Endothelial cell (in vitro differentiated cells): ENCODE measurements at regions not wholly inside any gene's neighbourhood (a gene's known extent, or its start where the extent isn't known, plus 50 kb on each side); places are given as distances from the start of the nearest gene placed in this dataset.

Experiments used
- DNase-seq: peaks from one replicate; pipeline ENCODE4 v3.0.0; 2021; ENCODE audit warnings: low spot score
- H3K27ac Mint-ChIP-seq: one replicate; pipeline ENCODE4 v1.8.0; 2021; ENCODE audit warnings: mixed read lengths, inconsistent platforms; ENCODE audit not compliant: unreplicated experiment
- H3K27me3 Mint-ChIP-seq: one replicate; pipeline ENCODE4 v1.8.0; 2021; ENCODE audit warnings: mild to moderate bottlenecking, moderate library complexity, mixed read lengths, inconsistent platforms; ENCODE audit not compliant: unreplicated experiment
- H3K36me3 Mint-ChIP-seq: one replicate; pipeline ENCODE4 v1.8.0; 2021; ENCODE audit warnings: mild to moderate bottlenecking, low read depth, mixed read lengths, inconsistent platforms; ENCODE audit not compliant: unreplicated experiment
- H3K4me1 Mint-ChIP-seq: one replicate; pipeline ENCODE4 v1.8.0; 2021; ENCODE audit warnings: mild to moderate bottlenecking, mixed read lengths, inconsistent platforms; ENCODE audit not compliant: unreplicated experiment
- H3K4me3 Mint-ChIP-seq: one replicate; pipeline ENCODE4 v1.8.0; 2021; ENCODE audit warnings: mild to moderate bottlenecking, mixed read lengths, inconsistent platforms; ENCODE audit not compliant: unreplicated experiment
- H3K9me3 Mint-ChIP-seq: one replicate; pipeline ENCODE4 v1.8.0; 2021; ENCODE audit warnings: mixed read lengths, inconsistent platforms; ENCODE audit not compliant: unreplicated experiment
- TF ChIP-seq, protein P1 (sequence below): fragments of 200-600 bp; sonication (generic); IDR thresholded peaks from one replicate; pipeline ENCODE4 v1.5.0; 2021; ENCODE audit warnings: antibody characterized with exemption; ENCODE audit not compliant: unreplicated experiment

DNA sequence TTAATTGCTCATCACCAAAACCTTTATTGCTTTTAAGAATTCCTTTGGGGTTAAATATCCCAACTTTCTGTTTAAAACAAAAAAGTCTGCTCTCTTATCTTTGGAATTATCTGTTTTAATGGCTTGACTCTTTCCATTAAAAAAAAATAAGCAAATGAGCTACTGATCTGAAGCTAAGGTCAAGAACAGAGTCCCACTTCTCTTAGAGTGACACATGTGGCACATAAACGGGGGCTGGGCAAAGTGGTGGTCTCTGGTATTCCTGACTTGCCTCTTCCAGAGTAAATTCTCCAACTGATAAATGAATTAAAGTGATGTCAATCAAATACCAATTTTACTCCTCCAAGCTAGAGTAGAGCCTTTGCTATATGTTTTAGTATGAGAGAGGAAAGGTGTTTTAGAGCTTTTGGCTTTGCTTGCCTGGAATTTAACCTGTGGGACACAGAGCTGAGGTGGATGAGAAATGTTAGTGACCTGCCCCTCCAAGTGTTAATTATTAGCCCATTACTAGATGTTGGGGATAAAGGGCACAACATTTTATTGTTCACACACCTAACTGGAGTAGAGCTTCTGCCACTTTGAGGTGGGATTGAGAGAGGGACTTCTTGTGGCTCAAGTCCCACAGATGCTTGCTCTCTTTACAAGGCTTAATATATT, 864.0 kb downstream of the LRRIQ3 start:
- no peak overlapping the region for H3K27ac Mint-ChIP-seq
- no peak overlapping the region for H3K4me3 Mint-ChIP-seq
- H3K36me3 Mint-ChIP-seq = no peaks in the 10 kb centered on the region
- TF ChIP-seq, protein P1, sequence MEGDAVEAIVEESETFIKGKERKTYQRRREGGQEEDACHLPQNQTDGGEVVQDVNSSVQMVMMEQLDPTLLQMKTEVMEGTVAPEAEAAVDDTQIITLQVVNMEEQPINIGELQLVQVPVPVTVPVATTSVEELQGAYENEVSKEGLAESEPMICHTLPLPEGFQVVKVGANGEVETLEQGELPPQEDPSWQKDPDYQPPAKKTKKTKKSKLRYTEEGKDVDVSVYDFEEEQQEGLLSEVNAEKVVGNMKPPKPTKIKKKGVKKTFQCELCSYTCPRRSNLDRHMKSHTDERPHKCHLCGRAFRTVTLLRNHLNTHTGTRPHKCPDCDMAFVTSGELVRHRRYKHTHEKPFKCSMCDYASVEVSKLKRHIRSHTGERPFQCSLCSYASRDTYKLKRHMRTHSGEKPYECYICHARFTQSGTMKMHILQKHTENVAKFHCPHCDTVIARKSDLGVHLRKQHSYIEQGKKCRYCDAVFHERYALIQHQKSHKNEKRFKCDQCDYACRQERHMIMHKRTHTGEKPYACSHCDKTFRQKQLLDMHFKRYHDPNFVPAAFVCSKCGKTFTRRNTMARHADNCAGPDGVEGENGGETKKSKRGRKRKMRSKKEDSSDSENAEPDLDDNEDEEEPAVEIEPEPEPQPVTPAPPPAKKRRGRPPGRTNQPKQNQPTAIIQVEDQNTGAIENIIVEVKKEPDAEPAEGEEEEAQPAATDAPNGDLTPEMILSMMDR = no peak
- H3K9me3 Mint-ChIP-seq = peaks cover 4% of the 10 kb centered on the region
- no peak for DNase-seq
- no peaks in the 10 kb centered on the region for H3K4me1 Mint-ChIP-seq
- no peaks in the 10 kb centered on the region for H3K27me3 Mint-ChIP-seq

DNA sequence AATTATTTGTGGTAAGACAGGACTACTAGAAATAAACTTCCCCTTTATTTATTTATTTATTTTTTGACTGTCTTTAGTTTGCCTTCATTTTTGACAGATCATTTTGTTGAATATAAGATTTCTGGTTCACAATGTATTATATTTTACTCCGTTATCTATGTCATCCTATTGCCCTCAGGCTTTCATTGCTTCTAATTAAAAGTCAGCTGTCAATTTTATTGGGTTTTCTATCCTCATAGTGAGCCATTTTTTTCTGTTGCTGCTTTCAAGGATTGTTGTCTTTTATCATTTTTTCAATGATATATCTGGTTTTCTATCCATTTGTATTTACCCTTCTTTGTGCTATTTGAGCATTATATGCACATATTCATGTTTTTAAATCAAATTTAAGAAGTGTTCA, 866.2 kb downstream of the LRRIQ3 start:
- Mint-ChIP-seq H3K27me3 (no peaks in the 10 kb centered on the region), H3K4me1 (no peaks in the 10 kb centered on the region), H3K4me3 (no peak overlapping the region), H3K9me3 (peaks cover 4% of the 10 kb centered on the region), H3K36me3 (no peaks in the 10 kb centered on the region), H3K27ac (no peak overlapping the region)
- TF ChIP-seq, protein P1 = no peak
- no peak for DNase-seq

DNA sequence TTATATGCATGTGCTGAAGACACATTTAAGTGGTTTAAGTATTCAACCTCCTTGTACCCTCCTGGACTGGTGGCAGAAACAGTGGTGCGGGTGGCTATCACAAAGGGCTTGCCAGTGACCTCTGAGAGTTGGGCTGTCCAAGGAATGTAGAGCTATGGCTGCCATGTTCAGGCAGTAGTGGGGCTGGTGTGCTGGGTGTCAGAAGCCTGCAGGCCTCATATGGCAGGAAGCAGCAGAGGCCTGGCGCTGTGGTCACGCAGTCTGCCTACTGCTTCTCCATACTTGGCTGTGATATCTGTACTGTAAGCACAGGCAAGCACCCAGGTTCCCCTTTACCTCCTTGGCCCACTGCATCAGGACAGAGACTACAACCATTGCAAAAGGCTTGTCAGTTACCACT, 870.0 kb downstream of the LRRIQ3 start:
- Mint-ChIP-seq H3K36me3 (no peaks in the 10 kb centered on the region), H3K4me1 (no peaks in the 10 kb centered on the region)
- DNase-seq = no peak

DNA sequence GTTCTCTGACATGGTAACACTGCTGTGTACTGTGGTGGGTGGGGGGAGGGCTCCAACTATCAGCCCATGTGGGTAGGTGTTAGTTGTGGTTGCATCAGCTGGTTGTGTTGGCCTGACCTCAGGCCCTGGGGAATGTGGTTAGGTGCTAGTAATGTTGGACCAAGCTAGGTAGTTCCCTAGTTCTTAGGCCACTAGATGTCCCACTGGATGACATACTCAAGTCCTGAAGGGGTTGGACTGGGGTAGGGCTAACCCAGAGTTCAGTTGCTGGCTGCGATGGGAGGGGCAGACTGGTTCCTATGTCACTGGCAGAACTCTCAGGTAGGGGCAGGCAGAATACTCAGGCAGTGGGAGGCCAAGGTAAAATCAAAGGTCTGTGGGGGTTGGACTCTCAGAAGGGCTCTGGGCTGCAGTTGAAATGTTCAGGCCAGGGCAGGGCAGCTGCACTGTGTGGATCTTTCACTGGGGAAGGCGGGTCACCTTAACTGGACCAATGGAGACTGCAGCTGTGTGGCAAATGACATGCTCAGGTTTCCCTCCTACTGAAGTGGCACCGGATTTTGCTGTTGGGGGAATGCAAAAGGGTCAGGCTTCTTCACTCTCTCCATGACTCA, 870.7 kb downstream of the LRRIQ3 start:
- Mint-ChIP-seq H3K27me3 (no peaks in the 10 kb centered on the region), H3K4me1 (no peaks in the 10 kb centered on the region), H3K4me3 (no peak overlapping the region), H3K9me3 (peaks cover 4% of the 10 kb centered on the region), H3K36me3 (no peaks in the 10 kb centered on the region), H3K27ac (no peak overlapping the region)
- TF ChIP-seq, protein P1 = no peak
- no peak for DNase-seq

More for the DNA sequence above, 870.0 kb downstream of the LRRIQ3 start:
- TF ChIP-seq, protein P1 = no peak
- no peak overlapping the region for H3K4me3 Mint-ChIP-seq
- no peak overlapping the region for H3K27ac Mint-ChIP-seq
- no peaks in the 10 kb centered on the region for H3K27me3 Mint-ChIP-seq
- peaks cover 4% of the 10 kb centered on the region for H3K9me3 Mint-ChIP-seq

DNA sequence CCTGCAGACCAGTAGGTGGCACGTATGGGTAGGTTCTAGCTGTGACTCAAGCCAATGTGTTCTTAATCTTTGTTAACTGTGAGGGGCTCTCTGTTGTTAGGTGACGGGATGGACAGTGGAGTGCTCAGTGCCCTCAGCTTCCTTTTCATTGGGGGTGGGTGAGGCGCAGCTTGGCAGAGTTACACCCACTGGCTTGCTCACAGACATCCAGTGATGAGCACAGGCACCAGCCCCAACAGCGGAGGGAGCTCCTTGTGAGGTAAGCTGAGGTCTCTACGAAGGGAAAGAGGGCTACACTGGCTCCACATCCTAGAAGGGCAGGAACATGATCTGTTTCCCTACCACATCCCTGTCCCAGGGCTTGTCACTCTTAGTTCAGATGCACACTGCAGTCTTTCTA, 871.3 kb downstream of the LRRIQ3 start:
- no peak for DNase-seq
- H3K4me1 Mint-ChIP-seq = no peaks in the 10 kb centered on the region
- H3K9me3 Mint-ChIP-seq = no peaks in the 10 kb centered on the region
- no peak overlapping the region for H3K27ac Mint-ChIP-seq
- no peaks in the 10 kb centered on the region for H3K36me3 Mint-ChIP-seq
- no peak overlapping the region for H3K4me3 Mint-ChIP-seq
- no peaks in the 10 kb centered on the region for H3K27me3 Mint-ChIP-seq
- TF ChIP-seq, protein P1 = no peak
